ENCODE measurements at regions not wholly inside any gene's neighbourhood (a gene's known extent, or its start where the extent isn't known, plus 50 kb on each side); places are given as distances from the start of the nearest gene placed in this dataset.

DNA sequence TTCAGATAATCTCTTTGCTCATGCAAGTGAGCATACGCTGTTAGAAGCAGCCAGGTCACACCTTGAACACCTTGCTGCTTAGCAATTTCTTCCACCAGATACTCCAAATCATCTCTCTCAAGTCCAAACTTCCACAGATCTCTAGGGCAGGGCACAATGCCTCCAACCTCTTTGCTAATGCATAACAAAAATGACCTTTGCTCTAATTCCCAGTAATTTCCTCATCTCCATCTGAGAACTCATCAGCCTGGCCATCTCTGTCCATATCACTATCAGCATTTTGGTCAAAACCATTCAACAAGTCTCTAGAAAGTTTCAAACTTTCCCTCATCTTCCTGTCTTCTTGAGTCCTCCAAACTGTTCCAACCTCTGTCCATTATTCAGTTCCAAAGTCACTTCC, 139.3 kb upstream of the NR4A3 start:
- Histone ChIP-seq H3K18ac (ENCODE audit: insufficient read length, low read depth, low read length) (no peak overlapping the region), H2BK12ac (ENCODE audit: insufficient read length, low read depth, low read length) (no peak overlapping the region), H3K79me2 (ENCODE audit: insufficient read depth, low read length) (no peaks in the 10 kb centered on the region), H3K56ac (ENCODE audit: insufficient read length, low read depth, low read length) (no peak overlapping the region), H3K9ac (ENCODE audit: extremely low read depth, insufficient read length, low read length) (no peak overlapping the region), H4K8ac (replicated peaks; ENCODE audit: insufficient read length, low read depth, low read length) (no peak overlapping the region), H4K5ac (ENCODE audit: insufficient read length, low read depth, low read length) (no peak overlapping the region), H4K91ac (ENCODE audit: insufficient read length, low read depth, low read length) (no peak overlapping the region), H2BK20ac (ENCODE audit: low read depth, low read length, poor library complexity, severe bottlenecking) (no peak overlapping the region), H3K27ac (ENCODE audit: insufficient read length, low read depth, low read length) (no peak overlapping the region), H4K20me1 (ENCODE audit: control insufficient read depth, insufficient read depth, insufficient read length) (no peaks in the 10 kb centered on the region), H3K79me1 (ENCODE audit: insufficient read depth, low read depth, low read length, poor library complexity, severe bottlenecking) (no peaks in the 10 kb centered on the region), H3K27me3 (ENCODE audit: insufficient read depth, low read length) (no peaks in the 10 kb centered on the region), H2BK5ac (ENCODE audit: insufficient read length, low read length) (no peak overlapping the region), H3T11ph (ENCODE audit: low read length) (no peak overlapping the region), H3K4ac (ENCODE audit: low read depth, low read length) (no peak overlapping the region), H2AK5ac (ENCODE audit: insufficient read length, low read length) (no peak overlapping the region), H2AFZ (ENCODE audit: low read length) (no peak overlapping the region), H2BK120ac (ENCODE audit: low read depth, low read length, poor library complexity, severe bottlenecking) (no peak overlapping the region), H2BK15ac (ENCODE audit: low read depth, low read length) (no peak overlapping the region), H3K9me3 (ENCODE audit: control insufficient read depth, low read depth, low read length) (no peaks in the 10 kb centered on the region), H3K14ac (ENCODE audit: insufficient read depth, low read length) (no peak overlapping the region), H3K4me2 (ENCODE audit: insufficient read depth, insufficient read length, low read length) (no peak overlapping the region), H3K23ac (ENCODE audit: insufficient read length, low read depth, low read length) (no peak overlapping the region), H3K23me2 (ENCODE audit: insufficient read length, low read depth, low read length, poor library complexity, severe bottlenecking) (no peaks in the 10 kb centered on the region), H3K4me1 (ENCODE audit: insufficient read depth, low read length) (no peaks in the 10 kb centered on the region)
- Mint-ChIP-seq H3K4me1 (no peaks in the 10 kb centered on the region), H3K27ac (no peak overlapping the region), H3K4me3 (no peak overlapping the region), H3K27me3 (ENCODE audit: low read depth) (no peaks in the 10 kb centered on the region), H3K36me3 (ENCODE audit: insufficient read depth in 1 of 3, low read depth in 3 of 3) (peaks cover 6 to 9% (median 8%) of the 10 kb centered on the region in 3 experiments; a peak in 6 of 7 replicates), H3K9me3 (peaks cover 9 to 12% of the 10 kb centered on the region in 2 experiments)
- no CpG with 5 or more reads among the region's 1 CpG for WGBS (ENCODE audit: extremely low coverage, insufficient read length, low lambda C conversion rate)
- TF ChIP-seq, protein P1, sequence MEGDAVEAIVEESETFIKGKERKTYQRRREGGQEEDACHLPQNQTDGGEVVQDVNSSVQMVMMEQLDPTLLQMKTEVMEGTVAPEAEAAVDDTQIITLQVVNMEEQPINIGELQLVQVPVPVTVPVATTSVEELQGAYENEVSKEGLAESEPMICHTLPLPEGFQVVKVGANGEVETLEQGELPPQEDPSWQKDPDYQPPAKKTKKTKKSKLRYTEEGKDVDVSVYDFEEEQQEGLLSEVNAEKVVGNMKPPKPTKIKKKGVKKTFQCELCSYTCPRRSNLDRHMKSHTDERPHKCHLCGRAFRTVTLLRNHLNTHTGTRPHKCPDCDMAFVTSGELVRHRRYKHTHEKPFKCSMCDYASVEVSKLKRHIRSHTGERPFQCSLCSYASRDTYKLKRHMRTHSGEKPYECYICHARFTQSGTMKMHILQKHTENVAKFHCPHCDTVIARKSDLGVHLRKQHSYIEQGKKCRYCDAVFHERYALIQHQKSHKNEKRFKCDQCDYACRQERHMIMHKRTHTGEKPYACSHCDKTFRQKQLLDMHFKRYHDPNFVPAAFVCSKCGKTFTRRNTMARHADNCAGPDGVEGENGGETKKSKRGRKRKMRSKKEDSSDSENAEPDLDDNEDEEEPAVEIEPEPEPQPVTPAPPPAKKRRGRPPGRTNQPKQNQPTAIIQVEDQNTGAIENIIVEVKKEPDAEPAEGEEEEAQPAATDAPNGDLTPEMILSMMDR (conservative IDR thresholded peaks at IDR 0.05), result no peak
- no peak for DNase-seq
